ENCODE measurements at regions not wholly inside any gene's neighbourhood (a gene's known extent, or its start where the extent isn't known, plus 50 kb on each side); places are given as distances from the start of the nearest gene placed in this dataset.
"Not testable (repeated sequence)": the region's sequence is repeated elsewhere in the genome, so short reads cannot be mapped to it uniquely, and the experiment has no call there.

- Mint-ChIP-seq H3K4me1 (no peaks in the 10 kb centered on the region), H3K27ac (no peak overlapping the region), H3K27me3 (peaks cover 0 to 29% (median 13%) of the 10 kb centered on the region in 5 donors), H3K9me3 (peaks cover 0 to 5% (median 0%) of the 10 kb centered on the region in 11 donors), H3K4me3 (no peak overlapping the region), H3K36me3 (no peaks in the 10 kb centered on the region)
- H3K36me3 ChIP-seq (ENCODE audit: control insufficient read depth in 2 of 3, insufficient read depth in 3 of 3, low read length in 3 of 3): no peaks in the 10 kb centered on the region
- H3K27ac ChIP-seq (ENCODE audit: low read depth, low read length): no peak overlapping the region
- H3K9me3 ChIP-seq (ENCODE audit: control insufficient read depth in 2 of 3, low read length in 3 of 3): no peaks in the 10 kb centered on the region
- no peaks in the 10 kb centered on the region for H3K4me1 ChIP-seq (ENCODE audit: control insufficient read depth in 2 of 2, insufficient read depth in 2 of 2, low read length in 2 of 2)
- POLR2A ChIA-PET: no interaction called here
- CTCF ChIA-PET: no interaction called here
- intact Hi-C loops (cut with micrococcal nuclease): no loop called here
- DNase-seq (no peak), ATAC-seq (no peak)
- H3K4me3 ChIP-seq (ENCODE audit: low read length): no peak overlapping the region
- H3K27me3 ChIP-seq (ENCODE audit: control insufficient read depth in 2 of 2, insufficient read depth in 2 of 2, low read length in 2 of 2): no peaks in the 10 kb centered on the region
Observed at GRCh38 chr16:66245868-66246267, 120.6 kb upstream of the CDH5 start.

DNA sequence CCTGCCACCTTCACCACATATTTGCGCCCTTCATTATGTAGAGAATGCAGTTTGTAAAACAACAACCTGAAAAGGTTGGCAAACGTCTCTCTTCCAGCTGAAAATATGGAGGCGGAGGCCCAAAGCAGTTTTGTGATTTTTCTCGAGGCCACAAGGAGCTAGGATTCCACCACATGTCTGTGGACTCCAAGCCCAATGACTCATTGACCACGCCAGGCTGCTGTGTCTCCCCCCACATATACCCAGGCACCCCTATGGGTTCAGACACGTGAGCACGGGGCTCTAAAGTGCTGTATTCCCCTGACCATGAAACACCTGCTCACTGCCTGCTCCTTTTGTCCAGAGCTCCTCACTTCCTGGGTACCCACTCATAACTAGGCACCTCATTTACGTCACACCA, 121.4 kb upstream of the CDH5 start:
- H3K27me3 Mint-ChIP-seq: peaks cover 0 to 36% (median 18%) of the 10 kb centered on the region in 5 donors
- DNase-seq (no peak), ATAC-seq (no peak)
- no peak overlapping the region for H3K27ac Mint-ChIP-seq
- ChIA-PET CTCF (no interaction called here), POLR2A (no interaction called here)
- H3K4me1 Mint-ChIP-seq: no peaks in the 10 kb centered on the region
- Histone ChIP-seq H3K4me3 (ENCODE audit: low read length) (no peak overlapping the region), H3K27ac (ENCODE audit: low read depth, low read length) (no peak overlapping the region), H3K27me3 (ENCODE audit: control insufficient read depth in 2 of 2, insufficient read depth in 2 of 2, low read length in 2 of 2) (no peaks in the 10 kb centered on the region), H3K4me1 (ENCODE audit: control insufficient read depth in 2 of 2, insufficient read depth in 2 of 2, low read length in 2 of 2) (no peaks in the 10 kb centered on the region), H3K9me3 (ENCODE audit: control insufficient read depth in 2 of 3, low read length in 3 of 3) (no peaks in the 10 kb centered on the region), H3K36me3 (ENCODE audit: control insufficient read depth in 2 of 3, insufficient read depth in 3 of 3, low read length in 3 of 3) (no peaks in the 10 kb centered on the region)
- H3K4me3 Mint-ChIP-seq: no peak overlapping the region
- intact Hi-C loops (cut with micrococcal nuclease): no loop called here
- H3K36me3 Mint-ChIP-seq: peaks cover 0 to 4% (median 0%) of the 10 kb centered on the region in 5 donors
- peaks cover 0 to 10% (median 0%) of the 10 kb centered on the region in 11 donors for H3K9me3 Mint-ChIP-seq

DNA sequence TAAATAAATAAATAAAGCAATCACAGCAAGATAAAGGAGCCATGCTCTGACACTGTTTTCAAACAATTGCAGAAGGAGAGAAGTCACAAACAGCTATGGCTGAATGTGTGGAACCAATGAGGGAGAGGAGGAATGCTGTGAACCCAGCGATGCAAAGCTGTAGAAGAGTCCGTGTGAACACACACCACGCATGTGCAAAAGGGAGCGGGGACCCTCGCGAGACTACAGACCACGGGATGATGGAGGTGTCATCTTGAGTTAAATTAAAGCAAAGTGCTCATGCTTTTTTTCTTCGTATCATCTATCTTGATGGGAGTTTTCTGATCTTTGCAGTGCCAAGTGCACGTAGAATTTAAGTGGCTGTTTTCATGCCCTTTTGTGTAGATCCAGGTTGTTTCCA, 123.8 kb upstream of the CDH5 start:
- intact Hi-C loops (cut with micrococcal nuclease): no loop called here
- POLR2A ChIA-PET: no interaction called here
- Histone ChIP-seq H3K4me1 (ENCODE audit: control insufficient read depth in 2 of 2, insufficient read depth in 2 of 2, low read length in 2 of 2) (no peaks in the 10 kb centered on the region), H3K27me3 (ENCODE audit: control insufficient read depth in 2 of 2, insufficient read depth in 2 of 2, low read length in 2 of 2) (no peaks in the 10 kb centered on the region), H3K27ac (ENCODE audit: low read depth, low read length) (no peak overlapping the region), H3K4me3 (ENCODE audit: low read length) (no peak overlapping the region), H3K9me3 (ENCODE audit: control insufficient read depth in 2 of 3, low read length in 3 of 3) (no peaks in the 10 kb centered on the region), H3K36me3 (ENCODE audit: control insufficient read depth in 2 of 3, insufficient read depth in 3 of 3, low read length in 3 of 3) (no peaks in the 10 kb centered on the region)
- Mint-ChIP-seq H3K4me3 (no peak overlapping the region), H3K9me3 (peaks cover 0 to 26% (median 5%) of the 10 kb centered on the region in 11 donors), H3K36me3 (peaks cover 0 to 7% (median 0%) of the 10 kb centered on the region in 5 donors), H3K27me3 (peaks cover 0 to 39% (median 22%) of the 10 kb centered on the region in 5 donors), H3K27ac (no peak overlapping the region), H3K4me1 (no peaks in the 10 kb centered on the region)
- DNase-seq (no peak), ATAC-seq (no peak)
- CTCF ChIA-PET: no interaction called here

DNA sequence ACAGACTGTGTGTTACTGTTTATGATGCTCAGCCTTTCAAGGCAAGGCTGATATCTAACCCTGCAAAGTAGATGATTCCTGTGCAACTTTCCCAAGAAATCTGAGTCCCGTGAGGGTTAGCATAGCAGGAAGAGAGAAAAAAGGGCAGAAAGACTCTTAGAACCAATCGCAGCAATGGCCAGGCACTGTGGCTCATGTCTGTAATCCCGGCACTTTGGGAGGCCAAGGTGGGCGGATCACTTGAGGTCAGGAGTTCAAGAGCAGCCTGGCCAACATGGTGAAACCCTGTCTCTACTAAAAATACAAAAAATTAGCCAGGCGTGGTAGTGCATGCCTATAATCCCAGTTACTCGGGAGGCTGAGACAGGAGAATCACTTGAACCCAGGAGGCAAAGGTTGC, 124.3 kb upstream of the CDH5 start:
- H3K27me3 ChIP-seq (ENCODE audit: control insufficient read depth in 2 of 2, insufficient read depth in 2 of 2, low read length in 2 of 2); POLR2A ChIA-PET; H3K36me3 ChIP-seq (ENCODE audit: control insufficient read depth in 2 of 3, insufficient read depth in 3 of 3, low read length in 3 of 3); H3K36me3 Mint-ChIP-seq; H3K9me3 ChIP-seq (ENCODE audit: control insufficient read depth in 2 of 3, low read length in 3 of 3); H3K27ac Mint-ChIP-seq; H3K4me3 Mint-ChIP-seq; ATAC-seq; H3K4me3 ChIP-seq (ENCODE audit: low read length); H3K4me1 Mint-ChIP-seq; CTCF ChIA-PET; H3K27ac ChIP-seq (ENCODE audit: low read depth, low read length); H3K4me1 ChIP-seq (ENCODE audit: control insufficient read depth in 2 of 2, insufficient read depth in 2 of 2, low read length in 2 of 2); intact Hi-C loops (cut with micrococcal nuclease); DNase-seq: not testable (repeated sequence)
- Mint-ChIP-seq H3K27me3 (peaks cover 0 to 39% (median 22%) of the 10 kb centered on the region in 5 donors), H3K9me3 (peaks cover 0 to 26% (median 5%) of the 10 kb centered on the region in 11 donors)

DNA sequence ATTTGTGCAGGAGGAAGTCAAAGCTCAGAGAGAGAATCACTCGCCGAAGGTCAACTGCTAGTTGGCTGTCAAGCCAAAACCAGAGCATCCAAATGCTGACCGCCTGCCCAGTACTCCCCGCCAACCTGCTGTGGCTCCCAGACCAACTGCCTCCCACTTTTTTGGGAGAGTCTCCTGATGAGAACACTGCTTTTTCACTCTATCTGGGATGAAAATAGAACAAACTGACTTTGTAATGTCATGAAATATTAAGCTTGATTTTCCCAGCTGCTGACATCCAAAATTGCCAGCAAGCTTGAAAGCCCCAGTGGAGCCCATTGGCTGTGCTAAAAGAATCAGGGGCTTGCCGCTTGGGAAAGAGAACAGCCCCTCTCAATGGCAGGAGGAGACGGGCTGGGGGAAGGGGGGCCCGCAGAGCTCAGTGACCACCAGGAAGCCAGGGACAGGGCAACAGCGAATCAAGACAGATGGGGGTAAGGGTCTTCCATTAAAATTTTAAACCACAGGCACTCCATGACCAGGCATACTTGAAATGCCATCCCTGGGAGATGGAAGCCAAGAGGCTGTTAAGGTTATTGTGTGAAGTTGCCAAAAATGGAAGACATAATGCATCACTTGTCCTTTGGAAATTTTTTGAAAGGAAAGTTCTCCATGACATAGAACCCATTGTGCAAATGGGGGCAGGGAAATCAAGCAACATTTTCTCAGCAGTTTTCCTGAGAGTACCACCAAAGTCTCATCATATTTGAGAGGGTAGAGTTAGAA, 125.7 kb upstream of the CDH5 start:
- peaks cover 0 to 39% (median 22%) of the 10 kb centered on the region in 5 donors for H3K27me3 Mint-ChIP-seq
- no peak overlapping the region for H3K27ac Mint-ChIP-seq
- Histone ChIP-seq H3K4me3 (ENCODE audit: low read length) (no peak overlapping the region), H3K27ac (ENCODE audit: low read depth, low read length) (no peak overlapping the region), H3K4me1 (ENCODE audit: control insufficient read depth in 2 of 2, insufficient read depth in 2 of 2, low read length in 2 of 2) (no peaks in the 10 kb centered on the region), H3K27me3 (ENCODE audit: control insufficient read depth in 2 of 2, insufficient read depth in 2 of 2, low read length in 2 of 2) (no peaks in the 10 kb centered on the region), H3K9me3 (ENCODE audit: control insufficient read depth in 2 of 3, low read length in 3 of 3) (no peaks in the 10 kb centered on the region), H3K36me3 (ENCODE audit: control insufficient read depth in 2 of 3, insufficient read depth in 3 of 3, low read length in 3 of 3) (no peaks in the 10 kb centered on the region)
- H3K36me3 Mint-ChIP-seq: peaks cover 0 to 7% (median 0%) of the 10 kb centered on the region in 5 donors
- H3K4me3 Mint-ChIP-seq: no peak overlapping the region
- DNase-seq: no peak
- intact Hi-C loops (cut with micrococcal nuclease): no loop called here
- no peak for ATAC-seq
- peaks cover 0 to 26% (median 5%) of the 10 kb centered on the region in 11 donors for H3K9me3 Mint-ChIP-seq
- POLR2A ChIA-PET: no interaction called here
- H3K4me1 Mint-ChIP-seq: no peaks in the 10 kb centered on the region
- CTCF ChIA-PET: no interaction called here

GRCh38 chr16:66240088-66240487, 126.4 kb upstream of the CDH5 start:
- peaks cover 0 to 26% (median 5%) of the 10 kb centered on the region in 11 donors for H3K9me3 Mint-ChIP-seq
- peaks cover 0 to 35% (median 21%) of the 10 kb centered on the region in 5 donors for H3K27me3 Mint-ChIP-seq
- H3K4me3 Mint-ChIP-seq: no peak overlapping the region
- intact Hi-C loops (cut with micrococcal nuclease): no loop called here
- no peak overlapping the region for H3K27ac ChIP-seq (ENCODE audit: low read depth, low read length)
- H3K4me3 ChIP-seq (ENCODE audit: low read length): no peak overlapping the region
- ATAC-seq (no peak), DNase-seq (no peak)
- H3K36me3 Mint-ChIP-seq: peaks cover 0 to 7% (median 0%) of the 10 kb centered on the region in 5 donors
- no peaks in the 10 kb centered on the region for H3K27me3 ChIP-seq (ENCODE audit: control insufficient read depth in 2 of 2, insufficient read depth in 2 of 2, low read length in 2 of 2)
- no peaks in the 10 kb centered on the region for H3K36me3 ChIP-seq (ENCODE audit: control insufficient read depth in 2 of 3, insufficient read depth in 3 of 3, low read length in 3 of 3)
- ChIA-PET POLR2A (no interaction called here), CTCF (no interaction called here)
- no peaks in the 10 kb centered on the region for H3K4me1 ChIP-seq (ENCODE audit: control insufficient read depth in 2 of 2, insufficient read depth in 2 of 2, low read length in 2 of 2)
- no peaks in the 10 kb centered on the region for H3K4me1 Mint-ChIP-seq
- no peak overlapping the region for H3K27ac Mint-ChIP-seq
- no peaks in the 10 kb centered on the region for H3K9me3 ChIP-seq (ENCODE audit: control insufficient read depth in 2 of 3, low read length in 3 of 3)

GRCh38 chr16:66238696-66239095, 127.8 kb upstream of the CDH5 start:
- DNase-seq: no peak
- Mint-ChIP-seq H3K4me3 (no peak overlapping the region), H3K4me1 (peaks cover 0 to 2% (median 0%) of the 10 kb centered on the region in 7 donors), H3K36me3 (peaks cover 0 to 7% (median 0%) of the 10 kb centered on the region in 5 donors), H3K27me3 (peaks cover 0 to 35% (median 22%) of the 10 kb centered on the region in 5 donors), H3K9me3 (peaks cover 0 to 26% (median 5%) of the 10 kb centered on the region in 11 donors), H3K27ac (no peak overlapping the region)
- H3K9me3 ChIP-seq (ENCODE audit: control insufficient read depth in 2 of 3, low read length in 3 of 3): no peaks in the 10 kb centered on the region
- H3K27me3 ChIP-seq (ENCODE audit: control insufficient read depth in 2 of 2, insufficient read depth in 2 of 2, low read length in 2 of 2): no peaks in the 10 kb centered on the region
- ChIA-PET CTCF (no interaction called here), POLR2A (no interaction called here)
- intact Hi-C loops (cut with micrococcal nuclease): no loop called here
- no peaks in the 10 kb centered on the region for H3K36me3 ChIP-seq (ENCODE audit: control insufficient read depth in 2 of 3, insufficient read depth in 3 of 3, low read length in 3 of 3)
- H3K27ac ChIP-seq (ENCODE audit: low read depth, low read length): no peak overlapping the region
- no peak overlapping the region for H3K4me3 ChIP-seq (ENCODE audit: low read length)
- no peaks in the 10 kb centered on the region for H3K4me1 ChIP-seq (ENCODE audit: control insufficient read depth in 2 of 2, insufficient read depth in 2 of 2, low read length in 2 of 2)
- ATAC-seq: no peak

Data from naive thymus-derived CD4-positive, alpha-beta T cell (primary cell).